Prostate gland (tissue), 2 donors: ENCODE measurements at regions not wholly inside any gene's neighbourhood (a gene's known extent, or its start where the extent isn't known, plus 50 kb on each side); places are given as distances from the start of the nearest gene placed in this dataset.

Experiments used
- POLR2A ChIP-seq: fragments of 450-650 bp; IDR thresholded peaks from one replicate; pipeline ENCODE4 v1.6.1; 2016; ENCODE audit warnings: antibody characterized with exemption, mild to moderate bottlenecking
- POLR2AphosphoS5 ChIP-seq: sonication (generic); formaldehyde crosslinking; IDR thresholded peaks from one replicate; pipeline ENCODE4 v1.6.1; 2017; ENCODE audit warnings: antibody characterized with exemption
- TF ChIP-seq, protein P1 (sequence below), 4 experiments: fragments of 200-600 bp in 2 of 4; fragments of 450-650 bp in 2 of 4; sonication (generic) in 2 of 4; IDR thresholded peaks; 1 replicate in 3 of 4; 2 replicates in 1 of 4; pipeline ENCODE4 v1.5.1; 2016 to 2019; ENCODE audit warnings: antibody characterized with exemption in 4 of 4, mild to moderate bottlenecking in 2 of 4, moderate library complexity in 2 of 4

DNA sequence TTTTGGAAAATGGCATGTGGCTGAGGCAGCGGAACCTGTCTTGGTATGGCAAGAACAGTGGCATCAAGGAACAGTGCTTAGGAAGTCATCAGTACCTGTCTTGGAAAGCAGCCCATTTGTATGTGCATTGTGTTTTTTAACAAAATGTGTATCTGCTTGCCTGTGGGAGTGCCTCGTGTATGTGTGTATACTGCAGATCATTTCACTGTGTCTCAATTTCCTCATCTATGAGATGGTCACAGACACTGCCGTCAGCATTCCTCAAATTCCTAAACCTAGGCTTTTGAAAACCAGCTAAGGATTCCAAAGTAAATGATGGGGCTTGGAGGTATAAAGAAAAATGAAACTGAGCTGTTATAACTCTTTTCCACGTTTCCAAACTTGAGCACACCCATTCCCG, 441.3 kb downstream of the RND3 start:
- no peak for TF ChIP-seq POLR2A
- TF ChIP-seq, protein P1, sequence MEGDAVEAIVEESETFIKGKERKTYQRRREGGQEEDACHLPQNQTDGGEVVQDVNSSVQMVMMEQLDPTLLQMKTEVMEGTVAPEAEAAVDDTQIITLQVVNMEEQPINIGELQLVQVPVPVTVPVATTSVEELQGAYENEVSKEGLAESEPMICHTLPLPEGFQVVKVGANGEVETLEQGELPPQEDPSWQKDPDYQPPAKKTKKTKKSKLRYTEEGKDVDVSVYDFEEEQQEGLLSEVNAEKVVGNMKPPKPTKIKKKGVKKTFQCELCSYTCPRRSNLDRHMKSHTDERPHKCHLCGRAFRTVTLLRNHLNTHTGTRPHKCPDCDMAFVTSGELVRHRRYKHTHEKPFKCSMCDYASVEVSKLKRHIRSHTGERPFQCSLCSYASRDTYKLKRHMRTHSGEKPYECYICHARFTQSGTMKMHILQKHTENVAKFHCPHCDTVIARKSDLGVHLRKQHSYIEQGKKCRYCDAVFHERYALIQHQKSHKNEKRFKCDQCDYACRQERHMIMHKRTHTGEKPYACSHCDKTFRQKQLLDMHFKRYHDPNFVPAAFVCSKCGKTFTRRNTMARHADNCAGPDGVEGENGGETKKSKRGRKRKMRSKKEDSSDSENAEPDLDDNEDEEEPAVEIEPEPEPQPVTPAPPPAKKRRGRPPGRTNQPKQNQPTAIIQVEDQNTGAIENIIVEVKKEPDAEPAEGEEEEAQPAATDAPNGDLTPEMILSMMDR (IDR thresholded peaks at IDR 0.05): no peak
- TF ChIP-seq POLR2AphosphoS5: no peak
